HAP-1 (cell line): ENCODE measurements at regions not wholly inside any gene's neighbourhood (a gene's known extent, or its start where the extent isn't known, plus 50 kb on each side); places are given as distances from the start of the nearest gene placed in this dataset.

Source experiments
- DNase-seq, 2 experiments: peaks; one replicate each; pipeline ENCODE4 v3.0.0-alpha.2; 2016 to 2020; ENCODE audit warnings: low spot score in 2 of 2
- H3K27me3 ChIP-seq: fragments of 250-450 bp; sonication (Bioruptor Pico); 2 replicates; pipeline ENCODE4 v1.5.1; 2020; ENCODE audit warnings: low read depth, mild to moderate bottlenecking, moderate library complexity
- H3K36me3 ChIP-seq: fragments of 250-450 bp; sonication (Bioruptor Pico); replicated peaks from 2 replicates; pipeline ENCODE4 v1.5.1; 2020; ENCODE audit warnings: mild to moderate bottlenecking
- H3K4me1 ChIP-seq: fragments of 250-450 bp; sonication (Bioruptor Pico); 2 replicates; pipeline ENCODE4 v1.5.1; 2020; ENCODE audit warnings: mild to moderate bottlenecking
- H3K4me3 ChIP-seq: fragments of 250-450 bp; sonication (Bioruptor Pico); 2 replicates; pipeline ENCODE4 v1.5.1; 2020; ENCODE audit warnings: mild to moderate bottlenecking, moderate library complexity
- H3K9me3 ChIP-seq: fragments of 250-450 bp; sonication (Bioruptor Pico); 2 replicates; pipeline ENCODE4 v1.5.1; 2020; ENCODE audit warnings: mild to moderate bottlenecking, moderate library complexity
- in situ Hi-C: fragments of 300-500 bp; cut with MboI; formaldehyde crosslinking; loops from 3 replicates; pipeline ENCODE4 v1.14.3; 2020; ENCODE audit warnings: low sequenced_read_pairs, inconsistent platforms, mixed read lengths

- Histone ChIP-seq H3K36me3 (no peaks in the 10 kb centered on the region), H3K4me1 (no peaks in the 10 kb centered on the region), H3K4me3 (no peak overlapping the region), H3K27me3 (peaks cover 5% of the 10 kb centered on the region; the same call in 1 of the 2 replicates), H3K9me3 (no peaks in the 10 kb centered on the region)
- DNase-seq = no peak
- in situ Hi-C loops = no loop called here
These were observed 422.2 kb upstream of the ADAMTS9 start for GRCh38 chr3:65109966-65110500.

- Histone ChIP-seq H3K4me1 (no peaks in the 10 kb centered on the region), H3K36me3 (no peaks in the 10 kb centered on the region), H3K4me3 (no peak overlapping the region), H3K27me3 (peaks cover 5% of the 10 kb centered on the region), H3K9me3 (no peaks in the 10 kb centered on the region)
- DNase-seq = peak in 1 of 2 experiments; percentile 10
- in situ Hi-C loops = no loop called here
These were observed 419.4 kb upstream of the ADAMTS9 start for GRCh38 chr3:65107174-65107573.

- H3K27me3 ChIP-seq = peaks cover 3% of the 10 kb centered on the region
- H3K4me3 ChIP-seq = no peak overlapping the region
- no peaks in the 10 kb centered on the region for H3K36me3 ChIP-seq
- no peak for DNase-seq
- no peaks in the 10 kb centered on the region for H3K9me3 ChIP-seq
- H3K4me1 ChIP-seq = no peaks in the 10 kb centered on the region
- in situ Hi-C loops = no loop called here
These were observed 413.6 kb upstream of the ADAMTS9 start for GRCh38 chr3:65101450-65101849.

- in situ Hi-C loops = no loop called here
- no peaks in the 10 kb centered on the region for H3K9me3 ChIP-seq
- H3K4me1 ChIP-seq = no peaks in the 10 kb centered on the region
- no peaks in the 10 kb centered on the region for H3K36me3 ChIP-seq
- H3K4me3 ChIP-seq = no peak overlapping the region
- DNase-seq = peak; percentile 9 to 30
- H3K27me3 ChIP-seq = no peaks in the 10 kb centered on the region
These were observed 410.6 kb upstream of the ADAMTS9 start for GRCh38 chr3:65098400-65098799.

- Histone ChIP-seq H3K4me1 (no peaks in the 10 kb centered on the region), H3K27me3 (no peaks in the 10 kb centered on the region), H3K9me3 (no peaks in the 10 kb centered on the region), H3K4me3 (no peak overlapping the region), H3K36me3 (no peaks in the 10 kb centered on the region)
- DNase-seq = no peak
- in situ Hi-C loops = no loop called here
These were observed 408.4 kb upstream of the ADAMTS9 start for GRCh38 chr3:65096110-65096745.

- Histone ChIP-seq H3K4me3 (no peak overlapping the region), H3K9me3 (no peaks in the 10 kb centered on the region), H3K36me3 (no peaks in the 10 kb centered on the region), H3K4me1 (no peaks in the 10 kb centered on the region), H3K27me3 (no peaks in the 10 kb centered on the region)
- DNase-seq = no peak
- in situ Hi-C loops = no loop called here
These were observed 406.9 kb upstream of the ADAMTS9 start for GRCh38 chr3:65094723-65095122.

- no peak overlapping the region for H3K4me3 ChIP-seq
- no peaks in the 10 kb centered on the region for H3K27me3 ChIP-seq
- in situ Hi-C loops = no loop called here
- no peaks in the 10 kb centered on the region for H3K36me3 ChIP-seq
- H3K9me3 ChIP-seq = no peaks in the 10 kb centered on the region
- no peak for DNase-seq
- H3K4me1 ChIP-seq = no peaks in the 10 kb centered on the region
These were observed 405.8 kb upstream of the ADAMTS9 start for GRCh38 chr3:65093641-65094040.

- Histone ChIP-seq H3K9me3 (no peaks in the 10 kb centered on the region), H3K27me3 (no peaks in the 10 kb centered on the region), H3K36me3 (no peaks in the 10 kb centered on the region), H3K4me3 (no peak overlapping the region), H3K4me1 (no peaks in the 10 kb centered on the region)
- in situ Hi-C loops = no loop called here
- no peak for DNase-seq
These were observed 403.8 kb upstream of the ADAMTS9 start for GRCh38 chr3:65091565-65091964.

GRCh38 chr3:65083240-65083639 lies 395.4 kb upstream of the ADAMTS9 start:
- no peak for DNase-seq
- Histone ChIP-seq H3K4me3 (no peak overlapping the region), H3K4me1 (no peaks in the 10 kb centered on the region), H3K9me3 (no peaks in the 10 kb centered on the region), H3K36me3 (no peaks in the 10 kb centered on the region), H3K27me3 (no peaks in the 10 kb centered on the region)
- in situ Hi-C loops = no loop called here

- no peaks in the 10 kb centered on the region for H3K27me3 ChIP-seq
- H3K36me3 ChIP-seq = no peaks in the 10 kb centered on the region
- in situ Hi-C loops = no loop called here
- no peaks in the 10 kb centered on the region for H3K4me1 ChIP-seq
- no peaks in the 10 kb centered on the region for H3K9me3 ChIP-seq
- H3K4me3 ChIP-seq = no peak overlapping the region
- DNase-seq = no peak
These were observed 393.7 kb upstream of the ADAMTS9 start for GRCh38 chr3:65081536-65081935.

GRCh38 chr3:65080432-65080831 lies 392.6 kb upstream of the ADAMTS9 start:
- in situ Hi-C loops = no loop called here
- Histone ChIP-seq H3K9me3 (no peaks in the 10 kb centered on the region), H3K4me1 (no peaks in the 10 kb centered on the region), H3K27me3 (no peaks in the 10 kb centered on the region), H3K36me3 (no peaks in the 10 kb centered on the region), H3K4me3 (no peak overlapping the region)
- DNase-seq = peak in 1 of 2 experiments; percentile 8

GRCh38 chr3:65079560-65079959 lies 391.8 kb upstream of the ADAMTS9 start:
- DNase-seq = no peak
- no peaks in the 10 kb centered on the region for H3K27me3 ChIP-seq
- H3K36me3 ChIP-seq = no peaks in the 10 kb centered on the region
- H3K9me3 ChIP-seq = no peaks in the 10 kb centered on the region
- no peak overlapping the region for H3K4me3 ChIP-seq
- in situ Hi-C loops = no loop called here
- no peaks in the 10 kb centered on the region for H3K4me1 ChIP-seq

GRCh38 chr3:65078748-65079147 lies 390.9 kb upstream of the ADAMTS9 start:
- Histone ChIP-seq H3K36me3 (no peaks in the 10 kb centered on the region), H3K9me3 (no peaks in the 10 kb centered on the region), H3K4me3 (no peak overlapping the region), H3K27me3 (no peaks in the 10 kb centered on the region), H3K4me1 (no peaks in the 10 kb centered on the region)
- no peak for DNase-seq
- in situ Hi-C loops = no loop called here

GRCh38 chr3:65077124-65077523 lies 389.3 kb upstream of the ADAMTS9 start:
- no peak overlapping the region for H3K4me3 ChIP-seq
- DNase-seq = no peak
- in situ Hi-C loops = no loop called here
- no peaks in the 10 kb centered on the region for H3K4me1 ChIP-seq
- no peaks in the 10 kb centered on the region for H3K9me3 ChIP-seq
- no peaks in the 10 kb centered on the region for H3K36me3 ChIP-seq
- 0 out of 2 replicates have a peak, but pooled peaks cover 2% of the 10 kb centered on the region for H3K27me3 ChIP-seq

GRCh38 chr3:65070968-65071367 lies 383.2 kb upstream of the ADAMTS9 start:
- Histone ChIP-seq H3K4me1 (no peaks in the 10 kb centered on the region), H3K9me3 (no peaks in the 10 kb centered on the region), H3K4me3 (no peak overlapping the region), H3K36me3 (no peaks in the 10 kb centered on the region), H3K27me3 (0 out of 2 replicates have a peak, but pooled peaks cover 3% of the 10 kb centered on the region)
- in situ Hi-C loops = no loop called here
- no peak for DNase-seq
